SU-DHL-6 (cell line): ENCODE measurements at regions not wholly inside any gene's neighbourhood (a gene's known extent, or its start where the extent isn't known, plus 50 kb on each side); places are given as distances from the start of the nearest gene placed in this dataset.

ENCODE experiments used
- H2AFZ ChIP-seq: fragments of 200-600 bp; sonication (generic); 2 replicates; pipeline ENCODE4 v1.6.1; 2014; ENCODE audit warnings: low read depth, mild to moderate bottlenecking, moderate library complexity, mixed read lengths, antibody characterized with exemption, low read length; ENCODE audit not compliant: severe bottlenecking
- H3F3A ChIP-seq: fragments of 200-600 bp; shearing (Covaris generic); 2 replicates; pipeline ENCODE4 v1.6.0; 2016; ENCODE audit warnings: antibody characterized with exemption, mild to moderate bottlenecking; ENCODE audit not compliant: insufficient read depth
- H3K27ac ChIP-seq: fragments of 200-600 bp; sonication (generic); 2 replicates; pipeline ENCODE4 v1.5.1; 2016; ENCODE audit warnings: low read depth, mild to moderate bottlenecking, low read length, moderate library complexity, mixed read lengths
- H3K27me3 ChIP-seq: fragments of 200-600 bp; sonication (generic), shearing (Covaris generic); 2 replicates; pipeline ENCODE4 v1.6.0; 2014; ENCODE audit warnings: mild to moderate bottlenecking, low read length
- H3K36me3 ChIP-seq: fragments of 200-600 bp; sonication (generic); 2 replicates; pipeline ENCODE4 v1.6.1; 2014; ENCODE audit warnings: mild to moderate bottlenecking, low read length, mixed read lengths
- H3K4me2 ChIP-seq: fragments of 300-600, 200-600 bp; shearing (Covaris generic), sonication (generic); 2 replicates; pipeline ENCODE4 v1.6.0; 2014; ENCODE audit warnings: low read length, low read depth, mild to moderate bottlenecking; ENCODE audit not compliant: poor library complexity, severe bottlenecking
- H3K4me3 ChIP-seq: fragments of 200-600 bp; sonication (generic); 2 replicates; pipeline ENCODE4 v1.5.1; 2014; ENCODE audit warnings: antibody characterized with exemption, low read length, mild to moderate bottlenecking, mixed read lengths; ENCODE audit not compliant: insufficient read depth, poor library complexity, severe bottlenecking
- H3K79me2 ChIP-seq: fragments of 200-600 bp; sonication (generic); 2 replicates; pipeline ENCODE4 v1.6.1; 2014; ENCODE audit warnings: mild to moderate bottlenecking, low read length, moderate library complexity; ENCODE audit not compliant: insufficient read depth
- H3K9ac ChIP-seq: fragments of 200-600 bp; sonication (generic); 2 replicates; pipeline ENCODE4 v1.7.0; 2014; ENCODE audit warnings: mild to moderate bottlenecking, low read length
- H3K9me2 ChIP-seq: fragments of 200-600 bp; sonication (generic); replicated peaks from 2 replicates; pipeline ENCODE4 v1.6.1; 2014; ENCODE audit warnings: low read length; ENCODE audit not compliant: insufficient read depth
- H3K9me3 ChIP-seq: fragments of 200-600 bp; sonication (generic); 2 replicates; pipeline ENCODE4 v1.6.1; 2014; ENCODE audit warnings: low read length, mixed read lengths; ENCODE audit not compliant: insufficient read depth
- H4K20me1 ChIP-seq: fragments of 200-600 bp; sonication (generic); 2 replicates; pipeline ENCODE4 v1.6.1; 2014; ENCODE audit warnings: low read depth, mild to moderate bottlenecking, antibody characterized with exemption, low read length, moderate library complexity, mixed read lengths
- EZH2phosphoT487 ChIP-seq: fragments of 200-600 bp; sonication (generic), shearing (Covaris generic); conservative IDR thresholded peaks from 2 replicates; pipeline ENCODE4 v1.6.1; 2018; ENCODE audit warnings: mild to moderate bottlenecking, antibody characterized with exemption, low read length, moderate library complexity, mixed read lengths
- TF ChIP-seq, protein P1 (sequence below): fragments of 200-600 bp; sonication (generic); IDR thresholded peaks from one replicate; pipeline ENCODE4 v1.5.1; 2017; ENCODE audit warnings: antibody characterized with exemption, mild to moderate bottlenecking, low read length, moderate library complexity; ENCODE audit not compliant: insufficient read depth, poor library complexity, severe bottlenecking

- Histone ChIP-seq H3K9me3 (no peaks in the 10 kb centered on the region), H2AFZ (no peak overlapping the region), H3K4me2 (no peak overlapping the region), H3K79me2 (no peaks in the 10 kb centered on the region), H3F3A (no peaks in the 10 kb centered on the region), H3K27me3 (no peaks in the 10 kb centered on the region), H3K36me3 (no peaks in the 10 kb centered on the region), H3K9me2 (no peaks in the 10 kb centered on the region), H3K4me3 (no peak overlapping the region), H3K27ac (no peak overlapping the region), H3K9ac (no peak overlapping the region), H4K20me1 (no peaks in the 10 kb centered on the region)
- TF ChIP-seq, protein P1, sequence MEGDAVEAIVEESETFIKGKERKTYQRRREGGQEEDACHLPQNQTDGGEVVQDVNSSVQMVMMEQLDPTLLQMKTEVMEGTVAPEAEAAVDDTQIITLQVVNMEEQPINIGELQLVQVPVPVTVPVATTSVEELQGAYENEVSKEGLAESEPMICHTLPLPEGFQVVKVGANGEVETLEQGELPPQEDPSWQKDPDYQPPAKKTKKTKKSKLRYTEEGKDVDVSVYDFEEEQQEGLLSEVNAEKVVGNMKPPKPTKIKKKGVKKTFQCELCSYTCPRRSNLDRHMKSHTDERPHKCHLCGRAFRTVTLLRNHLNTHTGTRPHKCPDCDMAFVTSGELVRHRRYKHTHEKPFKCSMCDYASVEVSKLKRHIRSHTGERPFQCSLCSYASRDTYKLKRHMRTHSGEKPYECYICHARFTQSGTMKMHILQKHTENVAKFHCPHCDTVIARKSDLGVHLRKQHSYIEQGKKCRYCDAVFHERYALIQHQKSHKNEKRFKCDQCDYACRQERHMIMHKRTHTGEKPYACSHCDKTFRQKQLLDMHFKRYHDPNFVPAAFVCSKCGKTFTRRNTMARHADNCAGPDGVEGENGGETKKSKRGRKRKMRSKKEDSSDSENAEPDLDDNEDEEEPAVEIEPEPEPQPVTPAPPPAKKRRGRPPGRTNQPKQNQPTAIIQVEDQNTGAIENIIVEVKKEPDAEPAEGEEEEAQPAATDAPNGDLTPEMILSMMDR: no peak
- TF ChIP-seq EZH2phosphoT487: no peak
These were observed 157.3 kb downstream of the ASCL4 start for GRCh38 chr12:107931761-107932160.

DNA sequence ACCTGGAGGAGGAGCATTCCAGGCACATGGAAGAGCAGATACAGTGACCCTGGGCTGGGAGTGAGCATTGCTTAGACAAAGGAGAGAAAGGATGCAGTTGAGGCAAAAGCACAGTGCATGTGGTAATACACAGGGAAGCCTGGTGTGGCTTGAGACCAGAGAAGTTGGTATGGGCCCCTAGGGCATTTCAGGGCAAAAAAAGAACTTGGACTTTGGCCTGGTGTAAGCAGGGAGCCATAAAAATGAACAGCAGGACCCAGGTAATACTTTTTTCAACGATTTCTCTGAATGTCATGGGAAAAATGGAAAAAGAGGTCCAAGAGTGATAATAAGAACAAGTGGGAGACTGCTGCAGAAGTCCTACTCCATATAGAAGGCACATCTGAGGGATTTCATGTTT, 163.9 kb downstream of the ASCL4 start:
- Histone ChIP-seq H3K4me3 (no peak overlapping the region), H3K27ac (no peak overlapping the region), H3K4me2 (no peak overlapping the region), H3F3A (no peaks in the 10 kb centered on the region), H3K9ac (no peak overlapping the region), H3K9me2 (no peaks in the 10 kb centered on the region), H4K20me1 (no peaks in the 10 kb centered on the region), H3K36me3 (no peaks in the 10 kb centered on the region), H2AFZ (no peak overlapping the region), H3K9me3 (no peaks in the 10 kb centered on the region), H3K27me3 (no peaks in the 10 kb centered on the region), H3K79me2 (no peaks in the 10 kb centered on the region)
- TF ChIP-seq EZH2phosphoT487: no peak
- TF ChIP-seq, protein P1: no peak

DNA sequence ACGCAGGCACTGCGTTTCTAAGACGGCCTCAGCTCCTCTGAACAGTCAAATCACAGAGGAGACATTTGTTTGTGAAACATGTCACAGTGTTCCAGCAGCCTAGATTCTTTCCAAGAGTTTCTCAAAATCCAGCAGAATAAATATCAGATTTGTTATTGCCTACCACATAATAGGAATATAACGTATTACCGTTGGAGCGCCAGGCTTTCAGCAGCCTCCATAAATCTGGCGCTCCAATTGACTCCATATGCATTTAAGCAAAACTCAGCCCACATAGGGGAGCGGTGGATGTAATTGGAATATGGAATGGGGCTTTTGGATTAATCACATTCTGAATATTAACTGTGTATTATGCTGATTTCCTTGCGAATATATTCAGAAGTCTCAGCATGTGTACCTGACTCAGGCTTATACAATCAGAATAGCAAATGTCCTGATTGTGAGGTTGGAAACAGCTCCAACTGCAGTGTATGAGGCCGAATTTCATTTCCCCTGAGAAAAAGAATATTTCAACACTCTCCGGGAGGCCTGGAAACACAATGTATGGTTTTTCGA, 174.0 kb downstream of the ASCL4 start:
- H3K4me3 ChIP-seq: no peak overlapping the region
- no peaks in the 10 kb centered on the region for H3K9me2 ChIP-seq
- no peaks in the 10 kb centered on the region for H3F3A ChIP-seq
- H3K27ac ChIP-seq: no peak overlapping the region
- H3K9ac ChIP-seq: no peak overlapping the region
- no peak overlapping the region for H2AFZ ChIP-seq
- no peaks in the 10 kb centered on the region for H3K79me2 ChIP-seq
- H4K20me1 ChIP-seq: no peaks in the 10 kb centered on the region
- no peak overlapping the region for H3K4me2 ChIP-seq
- H3K9me3 ChIP-seq: no peaks in the 10 kb centered on the region
- TF ChIP-seq, protein P1: no peak
- no peak for TF ChIP-seq EZH2phosphoT487
- no peaks in the 10 kb centered on the region for H3K36me3 ChIP-seq
- no peaks in the 10 kb centered on the region for H3K27me3 ChIP-seq
